IPS-20b (cell line): ENCODE measurements at regions not wholly inside any gene's neighbourhood (a gene's known extent, or its start where the extent isn't known, plus 50 kb on each side); places are given as distances from the start of the nearest gene placed in this dataset.

Experiments used
- H3K27ac ChIP-seq: one replicate; pipeline ENCODE4 v1.5.1; 2013; ENCODE audit warnings: low read length
- H3K27me3 ChIP-seq: 2 replicates; pipeline ENCODE4 v1.6.1; 2013; ENCODE audit warnings: mild to moderate bottlenecking, low read length, inconsistent platforms; ENCODE audit not compliant: insufficient read depth
- H3K36me3 ChIP-seq: 2 replicates; pipeline ENCODE4 v1.6.1; 2013; ENCODE audit warnings: low read depth, mild to moderate bottlenecking, inconsistent platforms, low read length, moderate library complexity; ENCODE audit not compliant: insufficient read depth
- H3K4me1 ChIP-seq: 2 replicates; pipeline ENCODE4 v1.6.1; 2013; ENCODE audit warnings: mild to moderate bottlenecking, control low read depth, inconsistent platforms, low read length, moderate library complexity; ENCODE audit not compliant: insufficient read depth
- H3K4me3 ChIP-seq: 2 replicates; pipeline ENCODE4 v1.5.1; 2013; ENCODE audit warnings: mild to moderate bottlenecking, low read length, inconsistent platforms
- H3K9ac ChIP-seq: 2 replicates; pipeline ENCODE4 v1.6.1; 2013; ENCODE audit warnings: low read depth, mild to moderate bottlenecking, inconsistent platforms, low read length, moderate library complexity
- H3K9me3 ChIP-seq: 2 replicates; pipeline ENCODE4 v1.6.1; 2013; ENCODE audit warnings: mild to moderate bottlenecking, low read depth, low read length, inconsistent platforms; ENCODE audit not compliant: insufficient read depth

DNA sequence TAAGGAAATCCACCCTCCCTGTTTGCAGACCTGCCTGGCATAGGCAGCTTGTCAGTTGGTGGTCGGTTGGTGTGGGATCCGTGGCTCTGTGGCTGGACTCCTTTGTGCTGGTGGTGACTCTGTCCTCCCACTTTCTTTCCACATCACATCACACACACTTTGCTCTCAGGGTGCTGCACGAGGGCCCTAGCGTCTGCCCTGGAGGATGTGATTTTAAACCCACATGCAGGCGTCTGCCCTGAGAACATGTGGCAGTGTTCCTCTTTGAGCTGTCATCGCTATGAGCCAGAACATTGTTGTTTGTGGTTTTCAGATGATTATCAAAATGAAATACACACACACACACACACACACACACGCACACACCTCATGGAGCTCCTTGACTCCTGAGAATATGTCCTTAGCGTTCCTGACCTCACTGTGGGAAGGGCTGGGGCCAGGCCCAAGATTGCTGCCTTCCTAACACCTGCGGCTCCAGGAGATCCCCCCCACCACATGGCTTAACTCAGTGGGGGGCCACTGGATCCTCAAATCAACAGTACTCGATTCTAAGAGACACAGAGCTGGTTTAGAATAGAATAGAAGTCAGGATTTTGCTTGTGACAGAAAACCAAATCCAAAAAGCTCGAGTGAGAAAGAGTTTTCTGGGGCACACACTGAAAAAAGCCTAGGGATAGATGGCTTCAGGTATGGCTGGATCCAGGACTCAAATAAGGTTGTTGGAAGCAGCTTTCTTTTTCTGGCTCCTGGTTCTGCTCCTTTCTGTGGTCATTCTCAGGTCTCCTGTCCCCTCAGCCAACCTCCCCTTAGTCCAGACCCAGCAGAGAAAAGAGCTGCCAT, 54.8 kb downstream of the RTP5 start:
- Histone ChIP-seq H3K27me3 (no peaks in the 10 kb centered on the region), H3K4me3 (no peak overlapping the region), H3K9me3 (no peaks in the 10 kb centered on the region), H3K27ac (no peak overlapping the region), H3K9ac (no peak overlapping the region), H3K4me1 (peaks cover 4% of the 10 kb centered on the region; the same call in 1 of the 2 replicates), H3K36me3 (no peaks in the 10 kb centered on the region)

- no peaks in the 10 kb centered on the region for H3K36me3 ChIP-seq
- H3K9ac ChIP-seq: no peak overlapping the region
- H3K4me1 ChIP-seq: peaks cover 4% of the 10 kb centered on the region; the same call in 1 of the 2 replicates
These were observed 55.4 kb downstream of the RTP5 start for GRCh38 chr2:241924909-241925250.

GRCh38 chr2:241925277-241925676, 55.7 kb downstream of the RTP5 start:
- Histone ChIP-seq H3K9me3 (no peaks in the 10 kb centered on the region), H3K4me3 (no peak overlapping the region), H3K27me3 (no peaks in the 10 kb centered on the region), H3K27ac (no peak overlapping the region), H3K4me1 (peaks cover 4% of the 10 kb centered on the region; the same call in 1 of the 2 replicates), H3K36me3 (no peaks in the 10 kb centered on the region), H3K9ac (no peak overlapping the region)

More at GRCh38 chr2:241924909-241925250, 55.4 kb downstream of the RTP5 start:
- no peaks in the 10 kb centered on the region for H3K9me3 ChIP-seq
- H3K27ac ChIP-seq: no peak overlapping the region
- no peaks in the 10 kb centered on the region for H3K27me3 ChIP-seq
- no peak overlapping the region for H3K4me3 ChIP-seq

- H3K4me3 ChIP-seq: no peak overlapping the region
- no peaks in the 10 kb centered on the region for H3K27me3 ChIP-seq
- H3K9ac ChIP-seq: no peak overlapping the region
- no peak overlapping the region for H3K27ac ChIP-seq
- no peaks in the 10 kb centered on the region for H3K9me3 ChIP-seq
- H3K36me3 ChIP-seq: no peaks in the 10 kb centered on the region
- H3K4me1 ChIP-seq: peaks cover 4% of the 10 kb centered on the region; the same call in 1 of the 2 replicates
These were observed 56.4 kb downstream of the RTP5 start for GRCh38 chr2:241925821-241926441.

DNA sequence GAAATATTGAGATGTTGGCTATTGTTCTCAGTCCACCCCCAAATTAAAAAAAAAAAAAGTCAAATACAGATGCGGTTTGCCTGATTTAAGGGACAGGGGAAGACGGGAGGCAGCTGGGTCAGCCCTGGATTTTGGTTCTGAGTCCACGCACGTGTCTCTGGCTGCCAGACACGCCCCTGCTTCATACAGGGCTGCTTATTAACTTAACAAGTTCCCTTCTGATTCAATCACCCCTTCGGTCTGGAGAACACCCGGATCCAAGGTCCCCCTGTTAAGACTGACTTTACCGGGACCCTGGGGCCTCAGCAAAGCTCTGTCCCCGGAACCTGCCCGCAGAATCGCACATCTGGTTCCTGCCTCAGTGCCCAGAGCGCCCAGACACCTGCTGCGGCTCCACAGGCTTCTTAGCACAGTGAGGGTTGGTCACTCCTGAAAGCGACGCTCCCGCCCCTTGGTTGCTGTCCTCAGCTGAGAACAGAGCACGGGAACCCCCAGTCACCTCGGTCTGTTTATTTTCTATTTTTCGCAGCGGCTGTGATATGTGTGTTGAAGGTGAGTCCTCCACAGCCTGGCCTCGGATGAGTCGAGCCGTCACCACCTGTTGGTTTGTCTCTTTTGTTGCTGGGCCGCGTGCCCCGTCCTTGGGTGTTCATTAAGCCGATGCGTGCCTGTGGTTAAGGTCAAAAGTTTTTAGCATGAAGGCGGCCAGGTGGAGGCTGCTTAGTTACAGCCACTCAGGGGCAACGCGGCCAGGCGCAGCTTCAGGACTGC, 57.2 kb downstream of the RTP5 start:
- Histone ChIP-seq H3K9ac (no peak overlapping the region), H3K4me3 (no peak overlapping the region), H3K27ac (no peak overlapping the region), H3K9me3 (no peaks in the 10 kb centered on the region), H3K36me3 (no peaks in the 10 kb centered on the region), H3K4me1 (peaks cover 4% of the 10 kb centered on the region; the same call in 1 of the 2 replicates), H3K27me3 (no peaks in the 10 kb centered on the region)

DNA sequence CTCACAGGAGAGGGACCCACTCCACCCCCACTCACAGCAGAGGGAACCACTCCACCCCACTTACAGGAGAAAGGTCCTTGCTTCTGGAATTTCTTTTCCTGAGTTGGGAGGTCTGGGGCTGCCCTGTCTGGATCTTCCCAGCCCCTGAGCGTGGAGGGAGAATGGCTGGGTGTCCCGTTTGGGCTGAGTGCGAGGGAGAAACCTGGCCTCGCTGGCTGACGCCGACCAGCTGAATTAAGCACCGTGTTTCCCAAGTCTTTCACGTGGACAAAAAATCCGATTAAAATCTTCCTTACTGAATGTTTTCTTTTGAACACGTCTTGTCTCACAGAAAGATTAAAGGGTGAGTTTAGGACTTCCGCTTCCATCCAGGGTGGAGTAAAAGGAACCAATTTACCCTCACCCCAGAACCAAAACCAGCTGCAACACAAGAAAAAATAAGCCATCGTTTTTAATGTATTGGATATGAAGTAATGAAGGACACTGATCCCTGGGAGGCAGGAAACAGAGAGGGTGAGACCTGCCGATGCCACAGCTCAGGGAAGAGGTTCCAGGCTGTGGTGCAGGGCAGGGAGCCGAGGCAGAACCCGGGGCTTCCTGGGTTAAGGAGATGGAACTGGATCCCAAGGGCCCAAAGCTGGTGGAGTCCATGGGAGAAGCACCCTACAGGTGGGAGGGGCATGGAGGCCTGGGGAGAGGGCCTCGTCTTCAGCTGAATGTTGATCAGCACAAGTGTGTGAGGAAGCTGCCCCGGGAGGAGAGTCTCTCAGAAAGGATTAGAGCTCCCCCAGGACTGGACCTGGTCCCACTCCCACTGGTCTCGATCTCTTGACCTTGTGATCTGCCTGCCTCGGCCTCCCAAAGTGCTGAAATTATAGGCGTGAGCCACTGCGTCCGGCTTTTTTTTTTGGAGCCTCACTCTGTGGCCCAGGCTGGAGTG, 60.3 kb downstream of the RTP5 start:
- H3K9ac ChIP-seq: no peak overlapping the region
- H3K36me3 ChIP-seq: no peaks in the 10 kb centered on the region
- H3K4me3 ChIP-seq: no peak overlapping the region
- H3K27ac ChIP-seq: no peak overlapping the region
- no peaks in the 10 kb centered on the region for H3K9me3 ChIP-seq
- peaks cover 4% of the 10 kb centered on the region; the same call in 1 of the 2 replicates for H3K4me1 ChIP-seq
- H3K27me3 ChIP-seq: no peaks in the 10 kb centered on the region

GRCh38 chr2:241931084-241931975, 61.8 kb downstream of the RTP5 start:
- Histone ChIP-seq H3K36me3 (no peaks in the 10 kb centered on the region), H3K4me1 (peaks cover 4% of the 10 kb centered on the region; the same call in 1 of the 2 replicates), H3K9me3 (peaks cover 8% of the 10 kb centered on the region), H3K9ac (no peak overlapping the region), H3K27me3 (no peaks in the 10 kb centered on the region), H3K27ac (no peak overlapping the region), H3K4me3 (no peak overlapping the region)

GRCh38 chr2:241931976-241932898, 62.7 kb downstream of the RTP5 start:
- no peaks in the 10 kb centered on the region for H3K36me3 ChIP-seq
- peaks cover 13% of the 10 kb centered on the region for H3K9me3 ChIP-seq
- H3K27ac ChIP-seq: no peak overlapping the region
- no peak overlapping the region for H3K9ac ChIP-seq
- no peak overlapping the region for H3K4me3 ChIP-seq
- no peaks in the 10 kb centered on the region for H3K27me3 ChIP-seq
- H3K4me1 ChIP-seq: peaks cover 2% of the 10 kb centered on the region; the same call in 1 of the 2 replicates

- Histone ChIP-seq H3K4me3 (no peak overlapping the region), H3K9me3 (peaks cover 15% of the 10 kb centered on the region), H3K4me1 (no peaks in the 10 kb centered on the region), H3K27ac (no peak overlapping the region), H3K27me3 (no peaks in the 10 kb centered on the region), H3K36me3 (no peaks in the 10 kb centered on the region), H3K9ac (no peak overlapping the region)
These were observed 63.3 kb downstream of the RTP5 start for GRCh38 chr2:241932899-241933178.
